ENCODE measurements at regions not wholly inside any gene's neighbourhood (a gene's known extent, or its start where the extent isn't known, plus 50 kb on each side); places are given as distances from the start of the nearest gene placed in this dataset.

DNA sequence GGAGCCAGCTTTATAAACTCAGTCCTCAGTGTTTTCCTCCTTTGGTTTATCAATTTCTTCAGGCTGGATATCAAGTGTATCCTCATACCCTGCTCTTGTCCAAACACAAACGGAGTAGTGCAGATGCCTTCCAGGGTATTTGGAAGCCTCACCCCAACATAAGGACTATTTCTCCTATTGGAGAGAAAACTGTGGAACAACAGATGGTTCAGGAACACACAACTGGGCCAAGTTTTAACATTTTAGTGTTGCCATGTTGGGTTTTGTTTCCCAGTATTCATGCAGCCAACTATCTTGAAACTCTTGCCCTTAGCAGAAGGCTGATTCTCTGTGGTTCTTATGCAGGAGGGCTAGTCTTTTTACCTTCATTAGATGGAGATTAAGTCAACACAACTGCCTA is 398.1 kb downstream of the GABRB3 start:
- no peak for DNase-seq

DNA sequence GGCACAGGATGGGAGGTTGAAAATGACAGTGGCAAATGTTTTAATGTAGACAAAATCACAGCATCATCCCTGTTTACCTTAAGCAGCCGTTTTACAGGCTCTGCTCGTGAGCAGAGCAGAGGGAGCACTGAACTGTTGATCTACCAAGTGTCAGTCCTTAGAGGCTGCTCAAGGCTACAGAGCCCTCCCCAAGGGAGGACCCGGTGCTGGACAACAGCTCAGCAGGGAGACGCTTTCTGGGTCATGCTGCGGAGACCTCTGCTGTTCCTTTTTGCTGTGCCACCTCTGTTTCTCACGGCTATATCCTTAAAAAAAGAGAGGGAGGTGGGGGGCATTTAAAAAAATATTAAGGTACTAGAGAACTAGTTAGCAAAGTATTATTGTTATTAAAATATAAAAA is 400.2 kb downstream of the GABRB3 start:
- DNase-seq: no peak

DNA sequence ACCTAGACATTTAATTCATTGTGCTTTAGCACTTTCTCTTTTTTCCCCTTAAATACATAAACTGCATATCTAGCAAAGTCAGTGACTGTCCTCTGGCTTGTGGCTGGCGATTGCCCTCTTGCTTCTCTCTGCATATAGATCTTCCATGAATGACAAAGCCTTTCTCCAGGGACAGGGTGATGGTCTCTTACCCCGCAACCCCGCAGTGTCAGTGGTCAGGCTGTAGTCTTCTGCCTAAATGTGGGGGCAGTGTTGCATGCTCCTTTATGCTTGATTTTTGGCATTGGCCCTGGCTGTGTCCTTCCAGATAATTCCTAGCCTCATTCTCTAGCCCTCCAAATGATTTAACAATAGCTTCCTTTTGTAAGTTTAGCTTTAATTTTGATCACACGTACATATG is 407.8 kb downstream of the GABRB3 start:
- no peak for DNase-seq

DNA sequence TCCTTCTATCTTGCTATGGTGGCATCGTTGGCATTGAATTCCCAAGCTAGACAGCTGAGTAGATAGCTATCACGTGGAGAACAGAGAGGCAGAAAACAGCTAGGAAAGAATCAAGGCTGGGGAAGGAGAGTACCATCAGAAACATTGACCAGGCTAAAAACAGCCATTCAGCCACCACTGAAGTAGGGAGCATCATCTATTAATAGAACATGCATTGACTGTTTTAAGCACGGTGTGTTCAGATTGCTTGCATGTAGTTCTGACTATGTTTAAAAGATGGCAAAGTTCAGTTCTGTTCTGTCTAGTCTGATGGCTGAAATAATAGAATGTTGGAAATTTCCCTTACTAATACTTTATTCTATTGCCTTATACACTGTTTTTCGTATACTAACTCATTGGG is 413.0 kb downstream of the GABRB3 start:
- no peak for DNase-seq

DNA sequence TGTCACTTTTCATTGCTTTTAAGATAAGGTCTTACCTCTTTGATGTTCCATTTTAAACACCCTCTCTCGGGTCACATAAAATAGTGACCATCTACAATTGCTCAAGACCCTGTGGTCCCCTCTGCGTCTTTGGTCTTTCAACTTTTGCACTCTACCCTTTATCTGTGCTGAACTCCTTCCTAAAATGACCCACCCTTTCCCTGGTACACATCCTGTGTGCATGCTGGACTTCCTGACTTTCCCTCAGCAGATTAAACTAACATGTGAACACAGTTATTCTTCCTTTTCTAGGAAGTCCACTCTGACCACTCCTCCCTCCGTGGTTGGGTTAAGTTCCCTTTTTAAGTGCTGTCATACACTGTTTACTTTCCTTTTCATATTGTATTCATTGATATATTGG is 414.2 kb downstream of the GABRB3 start:
- DNase-seq: no peak

DNA sequence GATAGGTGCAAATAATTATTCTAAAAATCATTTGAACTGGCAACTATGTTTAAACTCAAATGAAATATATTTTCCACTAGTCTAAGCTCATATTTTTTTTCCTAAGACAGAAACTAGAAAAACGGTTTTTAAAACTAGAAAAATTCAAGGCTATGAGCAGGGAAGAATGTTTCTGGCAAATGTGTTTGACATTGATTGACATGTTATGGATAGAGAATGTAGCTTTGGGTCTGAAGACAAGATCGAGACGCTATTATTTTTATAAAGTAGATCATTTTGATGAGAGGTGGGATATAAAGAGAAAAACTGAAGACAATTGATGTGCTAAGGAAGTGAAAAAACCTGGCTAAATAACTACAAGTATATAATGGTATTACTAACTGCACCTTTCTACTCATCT is 415.2 kb downstream of the GABRB3 start:
- DNase-seq: no peak

DNA sequence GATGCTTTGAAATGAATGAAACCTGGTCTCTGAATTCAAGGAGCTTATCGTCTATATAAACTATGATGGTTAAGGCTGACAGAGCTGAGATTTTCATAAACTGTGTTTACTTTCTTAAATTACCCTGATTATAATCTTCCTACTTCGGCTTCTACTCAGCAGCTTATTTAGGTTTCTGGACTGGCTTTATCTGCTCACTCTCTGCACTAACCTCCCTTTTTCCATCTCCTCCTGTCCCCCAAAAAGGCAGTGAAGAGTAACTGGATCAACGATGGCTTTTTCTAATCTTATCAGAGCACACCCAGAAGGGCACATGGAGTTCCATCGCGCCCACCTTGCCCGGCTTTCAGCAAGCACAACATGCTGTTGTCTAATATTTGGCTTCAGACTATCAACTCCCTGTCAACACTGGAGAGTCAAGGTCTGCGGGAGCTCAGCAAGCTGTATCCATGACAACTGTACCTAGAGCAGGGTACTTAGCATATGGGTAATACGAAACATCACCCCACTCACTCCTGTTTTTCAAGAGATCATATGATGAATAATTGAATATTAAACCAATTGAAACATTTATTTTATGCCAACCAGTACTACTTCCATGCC is 417.3 kb downstream of the GABRB3 start:
- DNase-seq: no peak

DNA sequence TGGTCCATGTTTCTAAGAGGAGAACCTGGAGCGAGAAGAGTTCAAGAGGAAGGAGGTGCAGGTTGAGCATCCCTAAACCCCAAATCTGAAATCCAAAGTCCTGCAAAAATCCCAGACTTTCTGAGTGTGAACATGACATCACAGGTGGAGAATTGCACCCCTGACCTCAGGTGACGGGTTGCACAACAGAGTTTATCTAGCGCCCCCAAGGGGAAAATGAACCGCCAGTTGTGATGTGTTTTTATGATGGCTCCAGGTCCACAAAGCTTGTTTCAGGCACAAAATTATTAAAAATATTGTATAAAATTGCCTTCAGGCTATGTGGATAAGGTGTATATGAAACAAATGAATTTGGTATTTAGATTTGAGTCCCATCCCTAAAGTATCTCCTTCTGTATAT is 420.0 kb downstream of the GABRB3 start:
- DNase-seq: no peak

DNA sequence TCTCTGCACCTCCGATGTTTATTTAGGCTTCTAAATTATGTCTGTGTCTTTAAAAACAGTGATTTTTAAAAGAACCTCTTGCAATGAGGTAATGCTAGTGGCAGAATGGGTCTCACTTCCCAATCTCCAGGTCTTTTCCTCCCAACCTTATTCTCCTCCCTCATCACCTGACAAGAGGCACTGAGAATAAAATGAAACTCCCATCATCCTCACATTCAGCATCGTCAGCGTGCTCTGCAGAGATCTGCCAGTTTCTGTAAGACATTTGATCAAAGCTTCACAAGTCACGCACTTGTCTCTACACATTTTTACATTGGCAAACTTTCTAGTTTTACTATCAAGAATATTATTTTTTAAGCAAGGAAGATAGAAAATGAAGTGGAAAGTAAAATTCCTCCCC is 420.5 kb downstream of the GABRB3 start:
- no peak for DNase-seq

DNA sequence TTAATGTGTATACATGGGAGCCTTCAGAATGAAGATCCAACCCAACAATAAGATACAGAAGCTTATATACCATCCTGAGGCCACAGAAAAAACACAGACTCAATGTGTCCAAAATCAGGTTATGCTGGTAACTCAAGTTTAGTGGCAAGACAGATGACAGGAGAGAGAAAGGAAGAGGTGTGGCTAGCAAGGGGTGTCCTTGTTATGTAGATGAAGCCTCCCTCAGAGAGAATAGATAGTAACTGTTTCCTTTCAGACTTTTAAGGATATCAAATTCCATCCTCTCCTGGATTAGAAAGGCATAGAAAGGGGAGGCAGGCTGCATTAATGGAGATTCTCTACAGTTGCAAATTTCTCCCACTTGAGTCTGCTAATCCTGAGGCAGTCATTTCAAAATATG is 447.4 kb downstream of the GABRB3 start:
- no peak for DNase-seq

DNA sequence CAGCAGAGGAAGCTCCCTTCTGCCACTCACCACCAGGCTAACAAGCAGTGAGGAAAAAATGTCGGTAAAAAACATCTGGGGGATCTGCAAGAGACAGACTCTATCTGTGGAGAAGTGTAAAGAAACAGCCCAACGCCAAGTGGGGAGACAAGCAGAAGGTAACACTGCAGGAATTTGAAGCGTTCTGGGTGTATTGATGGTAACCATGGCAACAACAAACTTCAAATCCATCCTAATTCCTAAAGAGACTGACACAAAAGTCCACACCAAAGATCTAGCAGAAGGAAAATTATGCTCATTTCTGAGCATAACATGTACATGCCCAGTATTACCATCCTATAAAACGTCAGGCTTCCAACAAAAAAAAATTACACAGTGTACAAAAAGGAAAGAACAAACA is 449.3 kb downstream of the GABRB3 start:
- no peak for DNase-seq

DNA sequence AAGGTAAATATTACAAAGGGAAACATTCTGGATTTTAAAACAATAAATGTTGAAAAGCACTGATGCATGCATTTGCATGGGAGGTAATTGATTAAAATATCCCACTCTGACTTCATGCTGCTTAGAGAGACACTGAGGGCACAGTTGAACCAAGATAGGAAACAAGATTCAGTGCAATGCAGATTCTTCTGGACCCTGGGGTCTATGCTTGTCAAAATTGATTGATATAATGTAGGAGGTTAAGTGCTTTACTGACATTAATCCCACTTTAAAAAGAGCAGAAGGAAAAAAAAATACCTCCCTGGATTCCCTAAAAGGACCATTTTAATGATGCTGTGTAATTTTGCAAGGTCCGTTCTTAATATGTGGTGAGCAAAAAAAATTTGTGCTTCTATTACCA is 454.2 kb downstream of the GABRB3 start:
- DNase-seq: no peak

DNA sequence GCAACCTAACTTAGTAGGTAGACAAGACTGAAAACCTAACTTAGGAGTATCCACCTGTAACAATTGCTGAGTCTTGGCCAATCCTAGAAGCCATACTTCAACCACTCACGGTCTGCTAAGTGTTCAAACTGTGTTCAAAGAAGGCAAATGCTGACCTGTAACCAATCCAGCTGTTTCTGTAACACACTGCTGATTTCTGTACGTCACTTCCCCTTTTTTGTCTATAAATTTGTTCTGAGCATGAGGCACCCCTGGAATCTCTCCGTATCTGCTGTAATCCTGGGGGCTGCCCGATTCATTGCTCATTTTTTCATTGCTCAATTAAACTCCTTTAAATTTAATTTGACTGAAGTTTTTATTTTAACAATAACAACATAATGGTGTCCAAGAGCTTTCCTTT is 451.4 kb upstream of the ATP10A start:
- no peak for DNase-seq

DNA sequence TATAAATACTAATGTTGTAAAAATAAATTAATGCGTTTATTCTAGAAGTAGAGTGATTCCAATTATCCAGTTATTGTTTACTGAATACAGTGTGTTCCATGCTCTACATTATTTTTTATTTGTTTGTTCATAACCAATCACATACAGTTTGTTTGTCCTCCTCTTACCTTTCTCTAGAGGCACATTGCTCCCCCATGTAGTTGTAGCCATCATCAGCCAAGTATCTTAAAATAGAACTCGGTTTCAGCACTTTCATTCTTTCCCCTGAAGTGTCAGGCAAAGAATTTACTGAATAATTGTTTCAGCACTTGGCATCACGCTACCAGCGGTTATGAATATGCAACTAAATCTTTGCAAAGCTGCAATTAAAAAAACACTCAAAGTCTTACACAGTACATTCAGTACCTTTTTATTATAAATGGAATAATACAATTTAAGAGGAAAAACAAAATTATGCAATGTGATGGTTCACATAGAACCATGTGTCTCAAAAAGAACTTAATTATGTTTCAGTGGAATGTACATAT is 448.6 kb upstream of the ATP10A start:
- no peak for DNase-seq

DNA sequence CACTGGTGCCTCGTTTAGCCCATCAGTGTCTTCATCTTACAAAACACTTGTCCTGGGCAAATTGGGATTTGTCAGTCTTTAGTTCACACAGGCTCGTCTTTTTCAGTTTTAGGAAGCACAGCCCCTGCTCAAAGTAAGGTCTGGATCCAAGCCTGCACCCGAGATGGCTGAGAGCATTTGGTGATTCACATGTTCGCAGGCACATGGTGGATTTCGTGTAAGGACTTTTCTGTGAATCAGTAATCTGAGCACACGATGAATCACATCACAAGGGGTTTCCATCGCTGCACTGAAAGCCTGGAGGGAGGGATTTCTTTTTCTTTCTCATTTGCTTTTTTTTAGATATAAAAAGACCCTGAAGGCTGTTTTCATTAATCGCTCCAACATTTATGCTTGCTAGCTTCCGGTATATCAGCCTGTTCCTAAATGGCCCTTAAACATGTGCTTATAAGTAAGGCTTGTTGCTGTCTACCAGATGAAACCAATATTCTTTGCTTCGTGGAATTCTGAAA is 435.6 kb upstream of the ATP10A start:
- DNase-seq: no peak

DNA sequence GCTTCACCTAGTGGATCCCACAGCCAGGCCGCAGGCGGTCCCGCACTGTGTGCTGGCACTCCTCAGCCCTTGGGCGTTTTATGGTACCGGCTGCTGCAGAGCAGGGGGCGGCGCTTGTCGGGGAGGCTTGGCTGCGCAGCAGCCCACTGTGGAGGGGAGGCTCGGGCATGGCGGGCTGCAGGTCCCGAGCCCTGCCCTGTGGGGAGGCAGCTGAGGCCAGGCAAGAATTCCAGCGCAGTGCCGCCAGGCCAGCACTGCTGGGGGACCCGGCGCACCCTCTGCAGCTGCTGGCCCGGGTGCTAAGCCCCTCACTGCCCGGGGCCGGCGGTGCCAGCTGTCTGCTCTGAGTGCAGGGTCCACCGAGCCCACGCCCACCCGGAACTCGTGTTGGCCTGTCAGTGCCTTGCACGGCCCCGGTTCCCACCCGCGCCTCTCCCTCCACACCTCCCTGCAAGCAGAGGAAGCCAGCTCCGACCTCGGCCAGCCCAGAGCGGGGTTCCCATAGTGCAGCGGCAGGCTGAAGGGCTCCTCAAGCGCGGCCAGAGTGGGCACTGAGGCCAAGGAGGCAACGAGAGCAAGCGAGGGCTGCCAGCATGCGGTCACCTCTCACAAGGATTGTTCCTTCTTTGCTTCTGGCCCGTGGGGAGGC is 435.0 kb upstream of the ATP10A start:
- no peak for DNase-seq

DNA sequence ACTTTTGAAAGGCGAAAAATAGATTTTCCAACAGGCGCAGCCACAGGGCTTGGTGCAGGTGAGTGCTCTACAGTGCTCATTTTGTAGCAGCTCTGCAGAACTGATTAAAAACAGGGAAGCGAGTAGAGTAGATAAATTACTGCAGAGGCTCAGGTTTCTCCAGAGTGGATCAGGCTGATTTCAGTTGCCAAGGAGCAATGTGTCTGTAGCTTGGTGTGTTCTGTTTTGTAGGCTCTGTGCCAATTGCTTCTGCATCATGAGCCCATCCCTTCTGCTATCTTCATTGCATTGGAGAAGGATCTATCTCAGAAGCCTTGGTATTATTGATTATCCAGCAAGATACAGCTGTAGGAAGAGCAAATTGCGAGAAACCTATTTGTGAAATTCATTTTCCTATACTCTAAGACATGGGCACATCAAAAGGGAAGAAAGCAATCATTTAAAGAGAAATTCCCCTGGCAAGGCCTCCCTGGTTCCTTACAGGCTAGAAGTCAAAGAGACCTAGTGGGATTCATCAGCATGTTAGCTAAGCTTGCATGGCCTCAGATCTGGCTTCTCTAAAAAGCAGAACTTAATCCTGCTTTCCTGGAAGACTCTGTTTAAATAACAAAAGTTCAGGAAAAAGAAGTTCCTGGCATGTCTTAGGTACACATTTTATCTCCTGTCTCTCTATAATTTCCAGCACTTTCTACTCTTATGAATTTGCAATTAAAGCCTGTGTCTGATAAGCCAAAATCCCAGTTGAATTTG is 432.4 kb upstream of the ATP10A start:
- no peak for DNase-seq

DNA sequence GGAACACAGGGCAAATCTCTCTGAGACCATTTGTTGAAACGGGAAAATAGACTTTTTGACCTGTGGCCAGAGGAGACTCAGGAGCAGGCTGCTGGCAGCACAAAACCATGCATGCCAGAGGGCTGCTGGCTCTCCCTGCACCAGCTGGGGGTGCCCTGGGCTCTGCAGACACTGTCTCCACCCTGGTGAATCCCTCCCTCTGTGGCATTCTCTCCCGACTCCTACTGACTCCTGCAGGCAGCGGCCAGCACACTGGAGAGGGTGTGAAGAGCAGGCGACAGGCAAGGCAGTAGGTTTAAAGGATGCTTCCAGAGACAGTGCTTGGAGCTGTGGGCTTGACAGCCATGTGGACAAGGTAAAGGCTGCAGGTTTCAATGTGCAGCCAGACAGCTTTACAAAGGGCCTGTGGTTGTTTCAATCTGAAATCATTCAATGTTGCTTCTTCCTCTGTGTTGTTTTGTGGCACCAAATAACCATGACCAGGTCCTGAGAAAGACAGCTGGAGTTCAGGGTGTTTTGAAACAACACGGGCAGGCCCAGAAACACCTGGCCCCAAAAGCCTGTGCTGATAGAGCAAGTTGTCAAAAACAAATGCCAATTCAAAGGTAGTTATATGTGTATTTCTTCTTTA is 431.0 kb upstream of the ATP10A start:
- no peak for DNase-seq

DNA sequence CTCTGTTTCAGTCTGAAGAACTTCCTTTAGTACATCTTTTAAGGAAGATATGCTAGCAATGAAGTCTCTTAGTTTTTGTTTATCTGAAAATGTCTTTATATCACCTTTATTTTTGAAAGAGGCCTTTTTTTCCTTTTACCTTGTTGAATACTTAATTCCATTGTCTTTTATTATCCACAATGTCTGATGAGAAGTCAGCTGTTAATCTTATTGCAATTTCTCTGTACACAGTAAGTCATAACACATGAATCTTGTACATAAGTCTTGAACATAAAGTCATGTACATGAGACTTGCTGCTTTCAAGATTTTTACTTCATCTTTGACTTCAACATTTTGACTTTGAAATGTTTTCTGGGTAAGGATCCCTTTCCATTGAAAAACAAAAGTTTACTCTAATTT is 424.3 kb upstream of the ATP10A start:
- no peak for DNase-seq

DNA sequence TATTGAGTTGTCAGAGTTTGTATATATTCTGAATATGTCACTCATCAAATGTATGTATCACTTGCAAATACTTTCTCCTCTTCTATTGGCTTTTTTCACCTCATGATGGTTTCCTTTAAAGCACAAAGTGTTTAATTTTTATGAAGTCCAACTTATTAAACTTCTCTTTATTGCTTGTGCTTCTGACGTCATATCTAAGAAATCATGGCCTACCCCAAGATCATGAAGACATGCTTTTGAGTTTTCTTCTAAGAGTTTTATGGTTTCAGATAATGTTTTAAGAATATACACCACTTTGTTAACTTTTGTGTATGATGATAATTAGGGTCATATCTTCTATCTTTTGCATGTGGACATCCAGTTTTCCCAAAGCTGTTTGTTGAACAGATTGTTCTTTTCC is 417.2 kb upstream of the ATP10A start:
- DNase-seq: no peak

DNA sequence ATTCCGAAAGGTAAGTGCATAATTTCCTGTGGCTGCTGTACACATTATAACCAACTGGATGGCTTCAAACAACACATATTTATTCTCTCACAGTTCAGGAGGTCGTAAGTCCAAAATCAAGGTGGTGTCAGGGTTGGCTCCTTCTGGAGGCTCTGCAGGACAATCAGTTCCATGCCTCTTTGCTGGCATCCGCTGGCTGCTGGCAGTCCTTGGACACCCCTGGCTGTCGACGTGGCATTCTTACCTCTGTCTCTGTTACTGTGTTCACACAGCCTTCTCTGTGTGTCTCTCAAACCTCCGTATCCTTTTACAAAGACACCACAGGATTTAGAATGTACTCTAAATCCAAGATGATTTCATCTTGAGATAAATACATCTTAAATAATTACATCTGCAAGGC is 398.8 kb upstream of the ATP10A start:
- DNase-seq: no peak

DNA sequence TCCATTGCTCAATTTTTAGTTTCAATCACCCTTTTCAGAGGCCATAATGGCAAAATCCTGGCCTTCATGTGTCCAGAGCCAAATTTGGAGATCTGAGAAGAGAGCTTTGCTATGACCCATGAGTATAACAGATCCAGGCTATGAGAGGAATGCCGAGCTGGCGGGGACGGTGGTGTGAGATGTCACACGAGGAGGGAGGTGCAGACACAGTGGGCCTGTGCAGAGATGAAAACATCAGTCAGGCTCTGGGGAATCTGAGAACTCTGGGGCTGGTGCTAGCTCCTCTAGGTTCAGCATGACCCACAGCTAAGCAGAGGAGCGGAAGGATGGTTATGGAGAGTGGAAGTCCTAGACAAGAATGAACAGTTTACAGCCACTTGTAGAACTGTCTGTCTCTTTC is 398.3 kb upstream of the ATP10A start:
- DNase-seq: no peak

DNA sequence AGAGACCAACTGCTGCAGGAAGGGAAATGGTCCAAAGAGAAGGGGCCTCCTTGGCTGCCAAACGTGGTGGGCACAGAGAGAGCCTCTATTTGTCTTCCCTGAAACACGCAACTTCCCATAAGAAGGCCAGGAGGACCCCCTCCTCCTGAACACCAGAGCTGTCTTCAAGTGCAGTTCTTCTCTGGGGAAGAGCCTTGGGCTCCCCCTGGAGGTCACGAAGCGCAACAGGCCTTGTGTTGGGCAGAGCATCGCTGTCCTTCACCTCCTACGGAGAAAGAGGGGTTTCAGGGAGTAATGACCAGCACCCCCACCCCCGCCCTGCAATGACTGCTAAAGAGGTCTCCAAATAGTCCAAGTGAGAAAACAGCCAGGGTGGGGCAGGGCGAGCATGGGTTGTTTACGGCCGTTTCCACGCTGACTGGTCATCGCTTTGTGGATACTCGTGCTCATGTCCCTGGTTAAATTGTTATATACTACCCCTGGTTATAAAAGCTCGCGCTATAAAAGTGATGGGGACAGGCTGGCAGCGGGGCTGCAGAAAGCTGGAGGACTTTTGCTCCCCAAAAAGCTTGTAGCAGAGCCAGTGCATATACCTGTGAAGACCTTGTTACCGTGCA is 397.5 kb upstream of the ATP10A start:
- DNase-seq: no peak

Data from CD4-positive, alpha-beta T cell treated with Interleukin-17A for 1 hour (primary cell).